HepG2 (cell line): ENCODE measurements at regions not wholly inside any gene's neighbourhood (a gene's known extent, or its start where the extent isn't known, plus 50 kb on each side); places are given as distances from the start of the nearest gene placed in this dataset.

Source experiments
- ATAC-seq: fragments of 200-7000 bp; cut with Tn5 transposase; 3 replicates; pipeline ENCODE4 v1.9.1; 2020; ENCODE audit warnings: mild to moderate bottlenecking, moderate library complexity
- BruUV-seq: library from RNA; stranded (reverse); fragments of 400-500 nt; replicated peaks from 2 replicates; lab custom pipeline; 2021; lab: Mats Ljungman, UMichigan
- CTCF ChIA-PET: fragments of 300-600 bp; formaldehyde crosslinking; extraction: SDS; loops from one replicate; lab custom pipeline; 2021; ENCODE audit warnings: low total read pairs, inconsistent platforms, low intra/inter-chr PET ratio; lab: Yijun Ruan, JAX
- POLR2A ChIA-PET: fragments of 350-600 bp; sonication (Branson Sonifier 250); formaldehyde crosslinking; loops from one replicate; lab custom pipeline; 2020; ENCODE audit warnings: antibody characterized with exemption, inconsistent platforms; lab: Yijun Ruan, JAX
- DNase-seq: peaks from one replicate; pipeline ENCODE4 v3.0.0-alpha.2; 2015; ENCODE audit warnings: low spot score
- FAIRE-seq: peaks from 3 replicates; lab custom pipeline; 2011; peaks lifted over from hg19 to GRCh38; lab: Jason Lieb, UNC
- H2AFZ ChIP-seq: one replicate; pipeline ENCODE4 v1.6.1; 2011; ENCODE audit warnings: low read length, inconsistent platforms
- H3K27ac ChIP-seq: fragments of 300-600 bp; 3 replicates; pipeline ENCODE4 v1.8.0; 2011; ENCODE audit warnings: mixed run types, mild to moderate bottlenecking, mixed read lengths, low read length, inconsistent platforms; ENCODE audit not compliant: insufficient read depth; ENCODE audit errors: extremely low read length
- H3K27me3 ChIP-seq, 2 experiments: fragments of 200-600 bp in 1 of 2; 2 replicates in 1 of 2; 3 replicates in 1 of 2; pipeline versions ENCODE4 v1.6.0 to v1.8.0; 2011; ENCODE audit warnings: low read length in 2 of 2, mild to moderate bottlenecking in 2 of 2, moderate library complexity in 2 of 2, inconsistent platforms in 1 of 2; ENCODE audit not compliant: insufficient read depth in 2 of 2, control insufficient read depth in 1 of 2
- H3K36me3 ChIP-seq, 2 experiments: fragments of 200-600 bp in 1 of 2; replicated peaks in 1 of 2; 2 replicates in 1 of 2; 3 replicates in 1 of 2; pipeline versions ENCODE4 v1.5.1 to v1.8.0; 2011; ENCODE audit warnings: low read length in 2 of 2, inconsistent platforms in 1 of 2; ENCODE audit not compliant: insufficient read depth in 2 of 2, control insufficient read depth in 1 of 2
- H3K4me1 ChIP-seq: 2 replicates; pipeline ENCODE4 v1.5.1; 2012; ENCODE audit warnings: low read length, inconsistent platforms; ENCODE audit not compliant: insufficient read depth
- H3K4me2 ChIP-seq: 2 replicates; pipeline ENCODE4 v1.6.0; 2011; ENCODE audit warnings: low read depth, low read length, inconsistent platforms
- H3K4me3 ChIP-seq, 3 experiments: fragments of 200-600 bp in 1 of 3; sonication (generic), shearing (Covaris generic) in 1 of 3; replicated peaks in 1 of 3; 2 replicates each; pipeline ENCODE4 v1.5.1; 2011 to 2016; ENCODE audit warnings: low read length in 3 of 3, inconsistent platforms in 2 of 3, low read depth in 2 of 3, mild to moderate bottlenecking in 2 of 3, control low read depth in 1 of 3, mixed read lengths in 1 of 3; ENCODE audit not compliant: insufficient read depth in 1 of 3
- H3K79me2 ChIP-seq: one replicate; pipeline ENCODE4 v1.6.1; 2011; ENCODE audit warnings: low read length, inconsistent platforms; ENCODE audit not compliant: insufficient read depth
- H3K9ac ChIP-seq: 2 replicates; pipeline ENCODE4 v1.6.0; 2011; ENCODE audit warnings: mild to moderate bottlenecking, low read depth, low read length, inconsistent platforms; ENCODE audit not compliant: insufficient read depth
- H3K9me3 ChIP-seq: 2 replicates; pipeline ENCODE4 v1.5.1; 2012; ENCODE audit warnings: mild to moderate bottlenecking, low read length
- H4K20me1 ChIP-seq: 2 replicates; pipeline ENCODE4 v1.6.0; 2011; ENCODE audit warnings: inconsistent platforms, mild to moderate bottlenecking, low read length, moderate library complexity; ENCODE audit not compliant: insufficient read depth
- ARNTL ChIP-seq: sonication (generic); formaldehyde crosslinking; IDR thresholded peaks from 2 replicates; pipeline ENCODE4 v1.4.0; 2020; ENCODE audit warnings: mild to moderate bottlenecking, missing genetic modification reagents
- KDM2A ChIP-seq: sonication (generic); formaldehyde crosslinking; IDR thresholded peaks from 2 replicates; pipeline ENCODE4 v1.4.0; 2020; ENCODE audit warnings: low read depth, missing genetic modification reagents, borderline replicate concordance
- RERE ChIP-seq: IDR thresholded peaks from 2 replicates; pipeline ENCODE4 v1.6.1; 2016; ENCODE audit warnings: low read depth, missing genetic modification reagents, missing compliant biosample characterization
- ZNF7 ChIP-seq: IDR thresholded peaks from 2 replicates; pipeline ENCODE4 v1.6.1; 2016; ENCODE audit warnings: missing biosample characterization, missing genetic modification reagents
- WGBS: methylation state at CpG from one replicate; pipeline ENCODE4 v1.1.6; 2017; ENCODE audit warnings: low lambda C conversion rate; 5-methylcytosine and 5-hydroxymethylcytosine counted together
- in situ Hi-C: cut with HindIII; loops from 2 replicates; pipeline ENCODE4 v1.10.0; 2017; ENCODE audit warnings: low pct_unique_long_range_greater_than_20kb; ENCODE audit not compliant: extremely low pct_ligation_motif_present
- intact Hi-C: fragments of 100-400 bp; cut with micrococcal nuclease; formaldehyde crosslinking; loops from one replicate; pipeline ENCODE4 v1.10.0; 2022; ENCODE audit not compliant: unreplicated experiment

- ATAC-seq (no peak), DNase-seq (no peak), FAIRE-seq (no peak)
- TF ChIP-seq ARNTL (CRISPR knock-in tag) (no peak), RERE (CRISPR knock-in tag) (no peak), KDM2A (CRISPR knock-in tag) (no peak), ZNF7 (CRISPR knock-in tag) (no peak)
- H3K9me3 ChIP-seq, result no peaks in the 10 kb centered on the region
- no TSS peak for BruUV-seq
- no peak overlapping the region for H2AFZ ChIP-seq
- no peaks in the 10 kb centered on the region for H4K20me1 ChIP-seq
- in situ Hi-C loops, result no loop called here
- POLR2A ChIA-PET, result no interaction called here
- no peak overlapping the region for H3K9ac ChIP-seq
- no peak overlapping the region for H3K4me2 ChIP-seq
- 6% methylated on average over 2 of the region's 2 CpGs for WGBS
- no peaks in the 10 kb centered on the region for H3K27me3 ChIP-seq
- H3K4me3 ChIP-seq, result no peak overlapping the region
- CTCF ChIA-PET, result no interaction called here
- H3K36me3 ChIP-seq, result no peaks in the 10 kb centered on the region
- no peak overlapping the region for H3K27ac ChIP-seq
- intact Hi-C loops, result no loop called here
- H3K79me2 ChIP-seq, result no peaks in the 10 kb centered on the region
- H3K4me1 ChIP-seq, result no peaks in the 10 kb centered on the region
Observed at GRCh38 chr4:27218013-27218412, 357.4 kb downstream of the STIM2 start.
